Ureter (tissue), 1 donor: ENCODE measurements at regions not wholly inside any gene's neighbourhood (a gene's known extent, or its start where the extent isn't known, plus 50 kb on each side); places are given as distances from the start of the nearest gene placed in this dataset.
"Not testable (repeated sequence)": the region's sequence is repeated elsewhere in the genome, so short reads cannot be mapped to it uniquely, and the experiment has no call there.

Source experiments
- DNase-seq: peaks from one replicate; pipeline ENCODE4 v3.0.0-alpha.2; 2020; ENCODE audit warnings: low spot score
- donor health status: DM: yes; HTN: yes; CAD: no.

DNA sequence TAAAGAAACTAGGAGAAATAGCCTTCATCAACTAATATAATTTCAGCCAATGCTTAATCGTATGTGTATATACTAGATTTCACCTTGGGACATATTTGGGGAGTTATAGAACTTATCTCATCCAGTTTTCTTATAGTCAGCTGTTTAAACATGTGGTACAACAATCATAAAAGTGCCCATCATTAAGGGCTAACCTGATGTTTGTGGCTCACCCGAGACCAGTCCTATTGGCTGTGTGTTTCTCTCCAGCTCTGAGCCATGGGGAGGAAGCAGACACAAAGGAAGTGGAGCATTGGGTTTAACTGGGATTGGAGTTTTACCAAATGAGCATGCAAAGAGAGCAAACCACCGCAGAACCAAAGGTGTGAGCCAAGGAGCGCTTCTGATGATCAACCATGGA lies 114.3 kb upstream of the KLF12 start:
- no peak for DNase-seq

DNA sequence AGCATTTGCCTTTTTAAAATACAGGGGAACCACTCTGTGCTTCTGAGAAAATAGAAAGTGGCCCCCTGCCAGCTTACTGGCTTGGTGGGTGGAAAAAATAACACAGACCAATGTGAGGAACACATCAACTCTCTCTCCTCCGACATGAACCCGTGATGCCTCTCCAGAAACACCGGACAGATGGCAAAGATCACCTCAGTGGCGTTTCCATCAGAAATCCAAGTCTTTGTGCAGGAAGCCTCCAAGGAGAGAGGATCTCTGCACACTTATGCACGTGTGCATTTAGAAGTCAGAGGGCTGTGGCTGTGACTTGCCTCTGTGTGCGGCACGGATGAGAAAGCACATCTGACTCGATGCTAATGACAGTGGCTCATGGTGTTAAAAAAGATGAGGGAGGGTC lies 112.3 kb upstream of the KLF12 start:
- DNase-seq: no peak

DNA sequence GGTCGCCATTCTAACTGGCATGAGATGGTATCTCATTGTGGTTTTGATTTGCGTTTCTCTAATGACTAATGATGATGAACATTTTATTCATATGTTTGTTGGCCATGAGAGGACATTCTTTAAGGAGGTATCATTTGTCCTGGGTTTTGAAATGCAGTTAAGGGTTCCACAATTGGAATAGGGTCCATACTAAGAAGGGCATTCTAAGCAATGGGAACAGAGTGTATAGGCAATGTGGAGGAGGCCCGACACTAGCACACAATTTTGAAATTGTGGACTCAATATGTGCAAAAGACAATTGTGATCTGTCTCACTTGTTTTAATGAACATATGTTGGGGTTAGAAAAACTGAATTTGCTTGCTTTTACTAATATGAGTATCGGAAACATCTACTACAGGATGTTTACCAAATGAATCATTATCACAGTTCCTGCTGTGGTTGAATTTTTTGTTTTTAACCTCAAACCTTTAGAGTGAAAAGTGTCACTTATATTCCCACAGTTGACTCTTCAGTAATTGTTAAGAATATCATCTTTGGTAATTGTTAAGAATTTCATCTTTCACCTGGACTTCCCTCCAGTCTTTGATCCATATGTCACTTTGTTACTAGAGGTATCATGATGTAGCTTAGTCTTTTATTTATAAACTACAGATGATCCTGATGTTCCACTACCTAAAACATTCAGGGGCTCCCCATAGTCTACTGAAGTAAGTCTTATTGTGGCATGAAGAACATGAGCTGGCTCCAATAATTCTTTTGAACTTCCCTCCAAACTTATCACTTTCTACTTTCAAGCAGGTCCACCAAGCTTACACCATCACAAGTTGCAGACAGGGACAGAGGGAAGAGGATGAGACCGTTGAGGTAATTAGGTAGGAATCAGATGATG lies 109.7 kb upstream of the KLF12 start:
- DNase-seq: no peak

DNA sequence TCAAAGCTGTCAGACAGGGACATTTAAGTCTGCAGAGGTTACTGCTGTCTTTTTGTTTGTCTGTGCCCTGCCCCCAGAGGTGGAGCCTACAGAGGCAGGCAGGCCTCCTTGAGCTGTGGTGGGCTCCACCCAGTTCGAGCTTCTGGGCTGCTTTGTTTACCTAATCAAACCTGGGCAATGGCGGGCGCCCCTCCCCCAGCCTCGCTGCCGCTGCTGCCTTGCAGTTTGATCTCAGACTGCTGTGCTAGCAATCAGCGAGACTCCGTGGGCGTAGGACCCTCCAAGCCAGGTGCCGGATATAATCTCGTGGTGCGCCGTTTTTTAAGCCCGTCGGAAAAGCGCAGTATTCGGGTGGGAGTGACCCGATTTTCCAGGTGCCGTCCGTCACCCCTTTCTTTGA lies 107.1 kb upstream of the KLF12 start:
- not testable (repeated sequence) for DNase-seq

DNA sequence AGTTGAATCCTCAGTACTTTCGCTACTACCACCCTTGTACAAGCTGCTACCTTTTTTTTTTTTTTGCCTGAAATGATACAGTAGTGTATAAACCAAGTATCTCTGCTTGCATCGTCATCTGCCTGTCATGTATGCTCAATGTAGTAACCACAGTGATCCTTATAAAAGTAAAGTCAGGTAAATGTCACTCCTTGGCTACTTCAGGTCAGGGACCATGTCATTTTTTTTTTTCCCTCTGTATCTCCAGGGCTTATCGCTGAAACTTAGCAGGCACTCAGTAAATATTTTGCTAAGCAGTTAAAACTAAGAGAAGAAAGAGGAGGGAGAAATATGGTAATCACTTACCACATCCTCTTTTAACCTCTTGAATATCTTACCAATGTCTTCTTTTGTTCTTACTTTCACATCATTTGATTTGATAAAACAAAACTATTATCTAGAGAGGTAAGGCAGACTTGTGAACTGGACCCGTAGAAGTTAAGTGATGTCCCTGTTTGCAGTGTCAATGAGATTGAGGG lies 96.8 kb upstream of the KLF12 start:
- DNase-seq: no peak

DNA sequence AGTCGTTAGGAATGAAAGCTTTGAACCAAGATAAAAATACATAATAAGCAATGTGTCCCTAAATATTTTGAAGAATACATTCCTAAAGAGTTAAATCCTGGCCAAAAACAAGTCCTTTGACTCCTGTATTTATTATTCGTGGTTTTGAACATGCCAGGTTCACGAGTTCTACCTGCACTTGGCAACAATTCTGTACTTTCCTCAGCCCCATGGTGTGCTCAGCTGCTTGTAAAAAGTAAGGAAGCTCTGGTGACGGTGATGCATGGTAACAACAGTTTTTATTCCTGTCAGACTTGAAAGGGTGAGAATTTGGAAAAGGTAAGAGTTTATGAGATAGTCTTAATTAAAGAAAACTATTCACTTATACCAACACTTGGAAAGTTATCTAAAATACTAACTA lies 95.0 kb upstream of the KLF12 start:
- no peak for DNase-seq

DNA sequence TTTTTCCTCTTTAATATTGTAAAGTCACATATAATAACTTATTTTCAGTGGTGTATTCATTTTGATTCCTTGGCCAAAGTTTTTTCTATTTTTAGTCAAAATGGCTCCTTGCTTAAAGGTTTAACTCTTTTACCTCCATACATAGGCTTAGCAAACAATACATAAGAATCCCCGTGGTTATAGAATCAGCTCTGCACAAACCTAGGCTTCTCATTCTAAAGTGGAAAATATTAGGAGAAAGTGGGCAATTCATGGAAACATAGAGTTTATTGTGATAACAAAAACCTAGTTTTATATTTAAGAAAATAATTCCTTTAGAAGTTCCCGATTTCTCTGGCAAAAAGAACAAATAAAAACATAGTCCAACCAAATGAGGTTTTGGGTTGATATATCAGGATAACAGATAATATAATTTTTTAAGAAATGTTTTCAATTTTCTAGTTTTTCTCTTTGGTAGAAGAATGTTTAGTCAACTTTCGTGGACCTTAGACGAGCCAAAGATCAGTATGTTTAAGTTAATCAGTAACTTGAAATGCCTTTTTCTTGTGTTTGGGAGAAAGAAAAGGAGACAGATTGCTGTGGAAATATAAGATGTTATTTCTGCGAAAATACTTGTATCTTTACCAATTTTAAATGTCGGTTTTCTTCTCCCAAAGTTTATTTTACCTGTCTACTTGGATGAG lies 93.4 kb upstream of the KLF12 start:
- no peak for DNase-seq

DNA sequence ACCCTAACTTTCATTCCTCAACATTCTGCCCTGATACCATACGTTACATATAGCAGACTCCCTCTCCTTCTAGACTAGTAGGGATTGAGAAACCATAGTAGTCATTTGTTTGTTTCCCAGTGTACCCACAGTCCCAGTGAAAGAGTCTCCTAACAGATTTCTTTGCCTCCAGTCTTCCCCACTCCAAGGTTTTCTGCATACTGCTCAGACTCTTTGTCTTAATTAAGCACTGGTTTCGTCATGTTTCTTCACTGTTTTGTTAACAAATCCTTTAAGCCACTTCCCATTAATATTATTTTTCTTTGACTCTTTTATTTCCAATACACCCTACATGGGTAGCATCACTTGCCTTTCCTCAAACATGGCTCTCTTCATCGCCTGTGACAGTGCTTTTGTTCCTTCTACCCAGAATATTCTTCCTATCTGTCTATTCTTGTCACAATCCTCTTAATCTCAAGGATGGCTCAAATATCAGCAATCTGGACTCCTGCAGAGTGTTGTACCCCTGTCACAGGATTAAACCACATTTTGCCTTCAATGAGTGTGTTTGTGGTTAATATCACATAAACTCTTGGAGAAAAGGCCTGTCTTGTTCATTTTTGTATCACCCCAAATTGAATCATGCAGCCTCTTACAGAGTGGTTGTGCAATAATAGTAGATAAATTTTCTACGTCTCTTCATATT lies 92.7 kb upstream of the KLF12 start:
- DNase-seq: no peak

DNA sequence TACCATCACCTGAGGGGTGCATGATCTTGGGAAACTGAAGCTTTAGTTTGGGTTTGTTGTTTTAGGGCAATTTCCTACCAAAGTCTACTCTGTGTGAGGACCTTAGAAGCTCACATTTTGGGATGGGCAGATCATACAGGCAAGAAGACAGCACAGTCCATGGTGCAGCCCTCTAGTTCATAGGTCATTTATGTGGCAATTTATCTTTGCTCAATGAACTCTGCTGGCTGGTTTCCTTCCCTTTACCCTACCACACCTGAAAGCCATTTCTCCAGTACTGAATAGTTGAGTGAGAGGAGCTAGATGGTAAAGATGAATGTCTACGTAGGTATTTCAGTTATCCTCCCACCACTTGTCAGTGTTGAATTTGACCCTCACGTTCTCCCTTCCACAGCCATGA lies 87.5 kb upstream of the KLF12 start:
- DNase-seq: no peak

DNA sequence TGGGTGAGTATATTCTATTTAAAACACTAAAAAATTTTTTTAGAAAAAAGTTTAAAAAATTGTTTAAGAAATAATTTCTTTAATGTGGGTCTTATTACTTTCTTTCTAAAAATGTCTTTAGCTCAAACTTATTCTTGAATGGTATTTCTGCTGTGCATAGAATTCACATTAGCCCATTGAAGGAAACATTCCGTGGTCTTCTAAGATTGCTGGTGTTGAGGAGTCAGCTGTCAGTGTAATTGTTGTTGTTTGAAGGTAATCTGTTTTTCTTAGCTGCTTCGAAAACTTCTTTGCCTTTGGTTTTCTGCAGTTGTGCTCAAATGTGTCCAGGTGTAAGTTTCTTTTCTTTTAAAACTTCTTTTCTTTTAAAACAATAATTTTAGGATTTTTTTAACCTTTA lies 85.4 kb upstream of the KLF12 start:
- no peak for DNase-seq

DNA sequence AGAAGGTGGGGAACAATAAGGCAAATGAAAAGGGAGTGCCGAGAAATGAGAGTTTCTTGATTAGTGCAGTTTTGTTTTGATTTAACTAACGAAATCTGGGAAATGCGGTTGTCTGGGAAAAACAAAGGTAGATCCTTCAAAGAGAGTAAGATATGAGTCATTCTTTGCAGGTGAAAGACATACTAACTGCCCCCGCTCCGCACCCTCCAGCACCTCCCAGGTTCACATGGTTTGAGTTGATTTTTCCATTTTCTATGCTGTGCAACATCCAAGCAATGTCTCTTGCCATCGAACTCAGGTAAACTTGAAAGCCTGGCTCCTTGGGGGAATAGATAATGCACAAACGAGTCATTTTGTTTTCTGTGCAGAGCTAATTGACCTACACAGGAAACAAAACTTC lies 84.1 kb upstream of the KLF12 start:
- no peak for DNase-seq

DNA sequence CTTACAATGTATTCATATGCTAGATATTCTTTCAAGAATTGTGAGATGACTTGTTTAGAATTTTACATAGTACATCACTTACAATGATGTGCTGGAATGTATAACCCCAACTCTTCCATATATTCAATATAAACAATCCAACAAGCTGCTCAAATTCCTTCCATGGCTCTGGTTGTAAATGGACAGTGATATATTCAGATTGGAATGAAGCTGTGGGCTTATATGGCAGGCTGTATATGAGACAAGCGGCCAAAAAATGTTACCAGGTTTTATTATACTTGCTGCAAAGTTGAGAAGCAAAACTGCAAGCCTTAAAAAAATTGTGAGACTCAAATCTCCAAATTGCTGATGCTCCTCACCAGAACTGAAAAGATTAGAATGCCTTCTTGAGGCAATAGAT lies 83.6 kb upstream of the KLF12 start:
- DNase-seq: no peak

DNA sequence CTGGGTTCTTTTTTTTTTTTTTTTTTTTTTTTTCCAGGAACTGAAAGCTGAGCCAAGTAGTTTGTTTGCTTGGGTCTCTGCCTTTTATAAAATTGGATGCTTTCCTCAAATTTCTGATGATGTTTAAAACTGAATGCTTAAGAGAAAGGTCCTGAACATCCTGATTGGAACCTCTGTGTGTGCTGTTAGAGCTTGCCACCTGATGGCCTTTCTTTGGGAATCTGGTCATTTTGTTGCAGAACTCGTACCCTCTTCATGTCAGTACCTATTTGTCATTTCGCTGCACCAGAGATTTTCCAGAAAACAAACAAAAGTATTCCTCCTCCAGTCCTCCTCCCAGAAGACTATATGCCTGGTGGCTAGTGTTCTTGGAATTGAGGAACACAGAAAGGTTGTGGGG lies 81.2 kb upstream of the KLF12 start:
- no peak for DNase-seq

DNA sequence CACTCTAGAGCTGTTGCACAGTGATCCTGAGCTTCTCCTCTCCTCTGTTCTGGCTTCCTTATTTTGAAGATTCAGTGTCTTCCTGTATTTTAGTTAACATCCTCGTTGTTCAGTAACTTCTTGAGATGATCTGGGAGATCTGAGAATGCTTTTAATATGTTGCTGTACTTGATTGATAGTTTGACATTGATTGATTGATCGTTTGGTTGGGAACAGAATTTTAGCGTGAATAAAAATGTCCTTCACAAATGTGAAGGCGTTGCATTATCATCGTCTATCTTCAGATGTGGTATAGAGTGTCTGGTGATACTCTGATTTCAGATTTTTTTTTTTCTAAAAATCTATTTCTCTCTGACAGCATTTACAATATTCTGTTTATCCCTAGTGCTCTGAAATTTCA lies 80.1 kb upstream of the KLF12 start:
- DNase-seq: no peak

DNA sequence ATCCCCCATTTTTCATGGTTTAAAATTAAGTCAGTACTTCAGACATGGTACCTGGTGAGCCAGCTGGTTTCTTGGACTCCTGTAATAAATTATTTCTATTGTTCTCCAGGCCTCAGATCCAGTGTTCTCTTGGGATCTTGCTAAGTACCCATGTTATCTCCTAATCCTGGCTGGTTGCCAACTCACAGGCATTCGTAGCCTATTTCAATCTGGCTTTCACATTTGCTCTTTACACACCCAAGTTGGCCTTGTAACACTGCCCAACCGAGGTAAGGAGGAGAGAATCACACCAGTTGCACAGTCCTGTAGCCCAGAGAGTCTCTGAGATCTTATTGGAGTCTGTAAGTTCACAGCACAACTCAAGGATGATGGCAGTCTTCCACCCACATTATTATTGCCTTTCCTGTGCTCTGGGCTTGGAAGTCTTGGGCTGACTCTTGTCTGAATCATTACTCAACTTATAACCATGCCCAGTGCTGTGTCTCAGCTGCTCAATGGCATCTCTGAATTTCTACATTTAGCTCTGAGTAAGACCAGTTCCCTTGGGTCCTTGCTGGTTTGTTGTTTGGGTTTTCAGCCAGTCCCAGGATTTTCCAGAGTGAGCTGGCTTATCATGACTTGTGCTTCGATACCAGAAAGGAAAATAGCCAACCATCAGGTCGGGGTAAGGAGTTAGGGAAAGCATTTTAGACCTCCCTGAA lies 76.6 kb upstream of the KLF12 start:
- DNase-seq: no peak

DNA sequence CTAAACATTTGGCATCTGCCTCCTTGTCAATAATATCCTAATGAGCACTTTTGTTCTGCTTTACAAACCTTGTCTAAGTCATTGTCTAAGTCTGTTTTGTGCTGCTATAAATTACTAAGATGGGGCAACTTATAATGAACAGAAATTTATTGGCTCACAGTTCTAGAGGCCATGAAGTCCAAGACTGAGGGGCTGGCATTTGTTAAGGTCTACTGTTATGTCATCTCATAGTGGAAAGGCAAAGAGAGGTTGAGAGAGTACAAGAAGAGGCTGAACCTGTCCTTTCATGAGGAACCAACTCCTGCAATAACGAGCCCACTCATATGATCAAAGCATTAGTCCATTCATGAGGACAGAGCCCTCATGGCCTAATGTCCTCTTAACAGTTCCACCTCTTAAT lies 72.7 kb upstream of the KLF12 start:
- DNase-seq: no peak

DNA sequence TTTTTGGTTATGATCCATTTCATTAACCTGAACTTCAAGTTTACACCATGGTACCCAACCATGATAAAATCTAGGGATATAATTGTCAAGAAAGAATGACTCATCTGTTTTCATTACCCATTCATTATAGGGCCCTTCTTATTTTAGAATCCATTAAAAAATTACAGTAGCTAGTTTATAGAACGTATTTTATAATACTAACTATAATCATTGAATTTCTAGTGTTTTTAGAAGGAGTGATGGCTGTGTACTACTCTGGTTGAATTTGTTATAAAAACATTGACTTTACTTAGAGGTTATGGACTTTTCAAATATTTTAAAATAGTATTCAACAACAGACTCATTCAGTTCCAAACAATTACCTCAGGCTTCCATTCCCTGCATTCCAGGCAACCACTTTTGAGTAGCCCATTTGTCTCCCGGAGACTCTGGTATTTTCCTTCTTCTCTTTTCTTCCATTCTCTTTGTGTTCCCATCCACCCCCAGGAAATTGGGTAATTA lies 71.9 kb upstream of the KLF12 start:
- DNase-seq: no peak

DNA sequence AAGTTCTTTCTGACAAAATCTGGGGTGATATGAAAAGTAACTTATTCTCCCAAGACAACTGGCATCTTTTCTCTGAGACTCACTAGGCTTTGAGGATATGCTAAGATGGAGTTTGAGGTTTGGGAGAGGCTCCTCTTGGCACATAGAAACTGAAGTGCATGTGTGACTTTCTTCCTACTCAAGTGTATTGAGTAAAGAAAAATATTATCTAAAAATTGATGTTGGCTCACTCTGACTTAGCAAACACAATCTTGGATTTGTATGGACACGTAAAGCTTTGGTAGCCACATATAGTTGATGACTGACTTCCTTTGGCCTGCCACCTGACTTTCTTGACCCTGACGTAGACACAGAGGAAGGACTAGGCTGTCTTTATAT lies 71.1 kb upstream of the KLF12 start:
- DNase-seq: no peak

DNA sequence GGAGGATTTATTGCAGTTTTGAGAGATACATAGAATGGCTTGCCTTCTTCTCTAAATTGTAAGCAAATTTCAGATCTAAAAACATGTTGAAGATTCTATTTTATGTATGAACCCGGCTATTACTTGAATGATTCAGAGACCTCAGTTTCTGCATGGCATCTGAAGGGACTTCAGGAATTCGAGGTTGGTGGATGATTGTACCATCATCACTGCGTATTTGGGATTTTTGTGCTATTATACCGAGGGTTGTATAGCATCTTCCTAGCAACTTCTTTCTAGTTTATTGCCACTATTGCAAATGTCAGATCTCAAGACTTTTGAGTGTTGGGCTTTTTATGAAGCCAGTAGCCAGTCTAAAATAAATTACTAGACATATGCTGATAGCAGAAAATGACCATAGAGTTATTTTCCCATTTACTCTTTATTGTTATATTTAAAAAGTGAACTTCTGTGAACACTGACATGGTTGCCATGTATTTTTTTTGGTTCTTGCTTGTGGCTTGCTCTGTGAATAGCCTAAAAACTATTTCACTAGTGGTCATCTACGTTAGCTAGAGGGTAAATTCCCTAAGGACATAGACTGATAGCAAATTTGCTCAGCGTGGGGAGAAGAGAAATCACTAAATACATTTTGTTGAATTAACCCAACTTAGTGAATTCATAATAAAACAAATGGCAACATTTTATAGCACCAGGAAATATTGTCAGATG lies 70.6 kb upstream of the KLF12 start:
- DNase-seq: no peak

DNA sequence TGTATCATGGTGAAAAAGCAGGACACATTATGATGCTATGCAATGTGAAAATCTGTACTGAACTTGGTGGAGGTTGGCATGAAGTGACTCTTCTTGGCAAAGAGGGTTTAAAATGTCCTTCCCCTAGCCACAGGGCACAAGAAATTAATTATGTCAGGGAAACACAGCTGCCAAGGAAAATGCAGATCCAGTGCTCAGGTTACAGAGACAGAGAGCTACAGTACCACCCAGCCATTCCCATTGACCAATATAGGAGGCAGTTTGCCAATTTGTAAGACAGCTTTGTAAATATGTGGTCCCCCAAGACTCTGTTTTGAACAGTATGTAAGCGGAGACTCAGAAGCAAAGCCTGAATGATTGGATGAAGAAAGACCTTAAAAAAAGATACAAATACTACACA lies 69.4 kb upstream of the KLF12 start:
- DNase-seq: no peak

DNA sequence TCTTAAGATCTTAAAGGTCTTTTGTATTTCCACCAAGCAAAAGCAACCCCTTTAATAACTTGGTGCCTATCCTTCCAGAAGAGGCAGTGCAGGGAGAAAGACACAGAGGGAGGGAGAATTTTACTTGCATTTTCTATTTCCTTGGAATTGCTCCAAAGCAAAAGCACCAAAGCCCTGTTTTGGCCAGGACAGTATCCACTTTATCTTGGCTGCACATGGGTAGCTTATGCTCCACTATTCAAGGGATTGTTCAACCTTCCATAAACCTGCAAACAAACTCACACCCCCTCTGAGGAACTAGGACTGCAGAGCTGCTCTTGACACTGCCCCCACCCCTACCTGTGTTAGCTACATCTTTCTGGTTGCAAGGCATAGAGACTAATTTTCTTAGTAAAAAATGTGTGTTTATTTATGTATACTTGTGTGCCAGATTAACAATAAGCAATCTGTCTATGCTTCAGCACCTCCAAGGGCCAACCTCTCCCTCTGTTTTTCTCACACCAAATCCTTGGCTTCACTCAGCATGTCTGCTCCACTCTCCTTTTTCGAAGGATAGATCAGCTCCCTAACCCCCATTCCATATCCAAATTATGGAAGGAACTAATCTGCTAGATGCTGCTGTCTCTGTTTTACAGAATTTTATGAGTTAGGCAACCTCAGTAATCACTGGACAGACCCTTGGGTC lies 68.1 kb upstream of the KLF12 start:
- DNase-seq: no peak
